ENCODE measurements at regions not wholly inside any gene's neighbourhood (a gene's known extent, or its start where the extent isn't known, plus 50 kb on each side); places are given as distances from the start of the nearest gene placed in this dataset.

GRCh38 chr17:81345228-81346089 lies 49.8 kb upstream of the BAHCC1 start:
- TF ChIP-seq, protein P1, sequence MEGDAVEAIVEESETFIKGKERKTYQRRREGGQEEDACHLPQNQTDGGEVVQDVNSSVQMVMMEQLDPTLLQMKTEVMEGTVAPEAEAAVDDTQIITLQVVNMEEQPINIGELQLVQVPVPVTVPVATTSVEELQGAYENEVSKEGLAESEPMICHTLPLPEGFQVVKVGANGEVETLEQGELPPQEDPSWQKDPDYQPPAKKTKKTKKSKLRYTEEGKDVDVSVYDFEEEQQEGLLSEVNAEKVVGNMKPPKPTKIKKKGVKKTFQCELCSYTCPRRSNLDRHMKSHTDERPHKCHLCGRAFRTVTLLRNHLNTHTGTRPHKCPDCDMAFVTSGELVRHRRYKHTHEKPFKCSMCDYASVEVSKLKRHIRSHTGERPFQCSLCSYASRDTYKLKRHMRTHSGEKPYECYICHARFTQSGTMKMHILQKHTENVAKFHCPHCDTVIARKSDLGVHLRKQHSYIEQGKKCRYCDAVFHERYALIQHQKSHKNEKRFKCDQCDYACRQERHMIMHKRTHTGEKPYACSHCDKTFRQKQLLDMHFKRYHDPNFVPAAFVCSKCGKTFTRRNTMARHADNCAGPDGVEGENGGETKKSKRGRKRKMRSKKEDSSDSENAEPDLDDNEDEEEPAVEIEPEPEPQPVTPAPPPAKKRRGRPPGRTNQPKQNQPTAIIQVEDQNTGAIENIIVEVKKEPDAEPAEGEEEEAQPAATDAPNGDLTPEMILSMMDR (IDR thresholded peaks at IDR 0.05; ENCODE audit: low read depth, low read length), result peak; percentile 40
- in situ Hi-C loops (cut with HindIII; ENCODE audit: low sequenced_read_pairs), result no loop called here
- DNase-seq (ENCODE audit: low read depth, low spot score), result peak; percentile 93
- H3K4me3 ChIP-seq (ENCODE audit: low read depth, low read length), result peak overlapping the region; percentile 96
